ENCODE measurements at regions not wholly inside any gene's neighbourhood (a gene's known extent, or its start where the extent isn't known, plus 50 kb on each side); places are given as distances from the start of the nearest gene placed in this dataset.

- TF ChIP-seq CTCF (IDR thresholded peaks at IDR 0.05) (no peak), POLR2A (IDR thresholded peaks at IDR 0.05) (no peak), POLR2AphosphoS5 (IDR thresholded peaks at IDR 0.05; ENCODE audit: insufficient read depth in 1 of 2, low read depth in 1 of 2) (no peak)
Observed at GRCh38 chr4:4782969-4783368, 76.5 kb upstream of the MSX1 start.

Measured in vagina (tissue), 2 donors.